ENCODE measurements at regions not wholly inside any gene's neighbourhood (a gene's known extent, or its start where the extent isn't known, plus 50 kb on each side); places are given as distances from the start of the nearest gene placed in this dataset.
"Not testable (repeated sequence)": the region's sequence is repeated elsewhere in the genome, so short reads cannot be mapped to it uniquely, and the experiment has no call there.

GRCh38 chr17:54191261-54191660 is 368.5 kb downstream of the KIF2B start:
- Mint-ChIP-seq H3K4me1 (no peaks in the 10 kb centered on the region), H3K4me3 (no peak overlapping the region), H3K27me3 (ENCODE audit: low read depth) (no peaks in the 10 kb centered on the region), H3K9me3 (peaks cover 5% of the 10 kb centered on the region), H3K27ac (no peak overlapping the region), H3K36me3 (ENCODE audit: low read depth) (no peaks in the 10 kb centered on the region)
- TF ChIP-seq CTCF (IDR thresholded peaks at IDR 0.05; ENCODE audit: unreplicated experiment in 3 of 3): no peak

GRCh38 chr17:54194268-54194667 is 371.5 kb downstream of the KIF2B start:
- Mint-ChIP-seq H3K9me3 (peaks cover 5% of the 10 kb centered on the region), H3K36me3 (ENCODE audit: low read depth) (no peaks in the 10 kb centered on the region), H3K27me3 (ENCODE audit: low read depth) (no peaks in the 10 kb centered on the region), H3K4me1 (no peaks in the 10 kb centered on the region), H3K27ac (no peak overlapping the region), H3K4me3 (no peak overlapping the region)
- no peak for TF ChIP-seq CTCF (IDR thresholded peaks at IDR 0.05; ENCODE audit: unreplicated experiment in 3 of 3)

GRCh38 chr17:54196751-54197150 is 374.0 kb downstream of the KIF2B start:
- no peaks in the 10 kb centered on the region for H3K4me1 Mint-ChIP-seq
- no peak overlapping the region for H3K27ac Mint-ChIP-seq
- H3K9me3 Mint-ChIP-seq: peaks cover 3% of the 10 kb centered on the region
- H3K27me3 Mint-ChIP-seq (ENCODE audit: low read depth): no peaks in the 10 kb centered on the region
- no peaks in the 10 kb centered on the region for H3K36me3 Mint-ChIP-seq (ENCODE audit: low read depth)
- no peak for TF ChIP-seq CTCF (IDR thresholded peaks at IDR 0.05; ENCODE audit: unreplicated experiment in 3 of 3)
- H3K4me3 Mint-ChIP-seq: no peak overlapping the region

GRCh38 chr17:54201380-54201779 is 378.7 kb downstream of the KIF2B start:
- not testable (repeated sequence) for H3K27me3 Mint-ChIP-seq (ENCODE audit: low read depth); H3K36me3 Mint-ChIP-seq (ENCODE audit: low read depth); H3K4me3 Mint-ChIP-seq; H3K4me1 Mint-ChIP-seq; H3K27ac Mint-ChIP-seq; H3K9me3 Mint-ChIP-seq

GRCh38 chr17:54220829-54221228 is 398.1 kb downstream of the KIF2B start:
- Mint-ChIP-seq H3K9me3 (no peaks in the 10 kb centered on the region), H3K36me3 (ENCODE audit: low read depth) (no peaks in the 10 kb centered on the region), H3K27ac (no peak overlapping the region), H3K4me3 (no peak overlapping the region), H3K27me3 (ENCODE audit: low read depth) (no peaks in the 10 kb centered on the region), H3K4me1 (no peaks in the 10 kb centered on the region)
- no peak for TF ChIP-seq CTCF (IDR thresholded peaks at IDR 0.05; ENCODE audit: unreplicated experiment in 3 of 3)

- H3K36me3 Mint-ChIP-seq (ENCODE audit: low read depth): no peaks in the 10 kb centered on the region
- H3K27ac Mint-ChIP-seq: no peak overlapping the region
- no peak overlapping the region for H3K4me3 Mint-ChIP-seq
- H3K4me1 Mint-ChIP-seq: no peaks in the 10 kb centered on the region
- TF ChIP-seq CTCF (IDR thresholded peaks at IDR 0.05; ENCODE audit: unreplicated experiment in 3 of 3): no peak
- no peaks in the 10 kb centered on the region for H3K27me3 Mint-ChIP-seq (ENCODE audit: low read depth)
- H3K9me3 Mint-ChIP-seq: no peaks in the 10 kb centered on the region
Observed at GRCh38 chr17:54221499-54221898, 398.8 kb downstream of the KIF2B start.

- no peaks in the 10 kb centered on the region for H3K4me1 Mint-ChIP-seq
- no peak overlapping the region for H3K4me3 Mint-ChIP-seq
- no peak for TF ChIP-seq CTCF (IDR thresholded peaks at IDR 0.05; ENCODE audit: unreplicated experiment in 3 of 3)
- no peaks in the 10 kb centered on the region for H3K36me3 Mint-ChIP-seq (ENCODE audit: low read depth)
- H3K27ac Mint-ChIP-seq: no peak overlapping the region
- no peaks in the 10 kb centered on the region for H3K9me3 Mint-ChIP-seq
- H3K27me3 Mint-ChIP-seq (ENCODE audit: low read depth): no peaks in the 10 kb centered on the region
Observed at GRCh38 chr17:54235571-54235970, 412.8 kb downstream of the KIF2B start.
